MM.1S (cell line): ENCODE measurements at regions not wholly inside any gene's neighbourhood (a gene's known extent, or its start where the extent isn't known, plus 50 kb on each side); places are given as distances from the start of the nearest gene placed in this dataset.

Experiments used
- CTCF ChIP-seq: fragments of 300-600 bp; sonication (generic); IDR thresholded peaks from 2 replicates; pipeline ENCODE4 v1.5.1; 2016; ENCODE audit warnings: antibody characterized with exemption, low read length, mixed read lengths
- EZH2 ChIP-seq: fragments of 300-600 bp; sonication (generic); optimal IDR thresholded peaks from 2 replicates; pipeline ENCODE3; 2017; ENCODE audit warnings: low read depth, mild to moderate bottlenecking, antibody characterized with exemption, low read length, mixed read lengths
- EZH2phosphoT487 ChIP-seq: fragments of 300-600 bp; sonication (generic); IDR thresholded peaks from 2 replicates; pipeline ENCODE4 v1.6.1; 2018; ENCODE audit warnings: antibody characterized with exemption, low read length

DNA sequence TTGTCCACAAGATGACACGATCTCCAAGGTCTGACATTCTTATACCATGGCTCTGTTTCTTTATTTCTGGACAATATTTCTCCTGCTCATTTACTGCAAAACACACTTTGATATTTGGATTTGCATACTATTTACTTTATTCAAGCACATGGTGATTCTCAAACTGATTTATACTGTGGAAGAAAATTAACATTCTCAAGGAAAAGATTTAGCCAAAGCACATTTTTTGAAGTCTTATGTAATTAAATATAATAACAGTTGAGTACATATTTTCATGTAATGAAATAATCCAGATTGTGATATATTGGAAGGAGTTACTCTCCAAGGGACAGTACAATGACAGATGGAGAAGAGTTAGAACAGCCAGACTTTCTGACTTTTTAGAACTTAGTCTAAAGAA, 155.8 kb upstream of the CT83 start:
- TF ChIP-seq EZH2 (no peak), CTCF (no peak), EZH2phosphoT487 (no peak)
